ENCODE measurements at regions not wholly inside any gene's neighbourhood (a gene's known extent, or its start where the extent isn't known, plus 50 kb on each side); places are given as distances from the start of the nearest gene placed in this dataset.
"Not testable (repeated sequence)": the region's sequence is repeated elsewhere in the genome, so short reads cannot be mapped to it uniquely, and the experiment has no call there.

DNA sequence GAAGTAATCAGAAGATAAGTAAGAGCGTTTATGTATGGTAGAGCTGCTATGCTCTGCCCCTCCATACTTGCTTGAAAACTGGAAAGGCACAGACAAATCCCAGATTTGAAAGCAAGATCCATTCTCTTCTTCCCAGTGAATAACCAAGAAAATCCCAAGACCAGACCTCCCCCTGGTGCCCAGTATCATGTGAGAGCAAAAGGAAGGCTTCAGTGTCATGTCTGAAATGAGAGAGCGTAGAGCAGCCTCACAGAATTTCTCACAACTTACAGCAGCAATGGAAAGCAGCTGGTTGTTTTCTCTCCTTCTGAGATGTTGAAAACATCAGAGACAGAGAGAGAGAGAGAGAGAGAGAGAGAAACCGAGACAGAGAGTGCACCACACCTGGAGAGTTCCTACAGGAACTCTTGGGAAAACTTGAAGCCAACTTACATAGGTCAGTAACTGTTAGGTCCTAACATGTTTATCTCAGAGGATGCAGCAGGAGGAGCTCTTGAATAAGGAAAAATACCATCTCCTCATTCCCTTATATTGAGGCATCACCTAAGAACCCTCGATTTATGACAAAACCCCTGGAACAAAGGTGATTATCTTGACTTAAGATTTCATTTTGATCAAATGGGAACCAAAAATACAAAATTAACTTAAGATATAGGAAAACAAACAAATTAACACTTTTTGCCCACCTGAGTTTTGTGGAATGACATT is 273.3 kb downstream of the NSUN3 start:
- DNase-seq (ENCODE audit: low spot score) = peak; percentile 22

DNA sequence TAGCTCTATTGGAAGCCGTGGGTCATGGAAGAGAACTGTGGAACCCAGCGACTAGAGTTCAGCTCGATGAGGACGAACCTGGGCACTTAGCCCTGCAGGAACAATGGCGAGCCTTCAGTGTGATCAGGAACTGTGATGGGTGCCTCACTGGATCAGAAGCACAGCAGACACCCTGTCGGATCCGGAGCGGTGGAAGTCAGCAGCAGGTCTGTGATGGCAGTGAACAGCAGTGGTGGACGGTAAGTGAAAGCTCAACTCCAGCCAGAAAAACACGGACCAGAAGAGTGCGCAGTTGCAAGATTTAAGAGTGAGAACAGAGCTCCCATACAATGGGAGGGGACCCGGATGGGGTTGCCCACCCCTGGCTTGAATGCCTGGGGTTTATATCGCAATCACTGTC is 282.2 kb downstream of the NSUN3 start:
- DNase-seq (ENCODE audit: low spot score) = no peak

DNA sequence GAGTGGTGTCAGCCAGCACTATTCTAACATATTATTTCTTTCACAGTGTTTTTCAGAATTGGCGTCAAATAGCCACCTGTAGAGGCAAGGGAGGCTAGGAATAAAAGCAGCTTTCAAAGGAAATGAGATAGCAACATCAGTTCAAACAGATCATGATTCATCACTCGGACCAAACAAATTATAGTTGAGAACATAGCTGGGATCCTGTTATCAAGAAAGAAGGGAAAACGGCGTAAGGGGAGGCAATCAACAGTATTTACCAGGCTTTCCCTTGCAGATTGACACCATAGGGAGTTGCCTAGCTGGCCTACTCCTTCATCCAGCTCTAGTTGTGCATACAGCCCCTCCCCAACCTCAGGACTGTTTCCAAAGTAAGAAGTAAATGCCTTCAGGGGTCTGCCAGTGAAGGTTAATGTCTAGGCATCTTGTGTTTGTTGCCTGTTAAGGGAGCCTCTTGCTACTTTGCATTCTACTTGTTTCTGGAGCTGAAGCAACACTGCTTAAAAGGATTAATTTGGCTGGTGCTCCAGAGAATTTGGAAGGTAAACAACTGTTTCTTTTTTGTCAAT is 286.5 kb downstream of the NSUN3 start:
- DNase-seq (ENCODE audit: low spot score) = no peak

DNA sequence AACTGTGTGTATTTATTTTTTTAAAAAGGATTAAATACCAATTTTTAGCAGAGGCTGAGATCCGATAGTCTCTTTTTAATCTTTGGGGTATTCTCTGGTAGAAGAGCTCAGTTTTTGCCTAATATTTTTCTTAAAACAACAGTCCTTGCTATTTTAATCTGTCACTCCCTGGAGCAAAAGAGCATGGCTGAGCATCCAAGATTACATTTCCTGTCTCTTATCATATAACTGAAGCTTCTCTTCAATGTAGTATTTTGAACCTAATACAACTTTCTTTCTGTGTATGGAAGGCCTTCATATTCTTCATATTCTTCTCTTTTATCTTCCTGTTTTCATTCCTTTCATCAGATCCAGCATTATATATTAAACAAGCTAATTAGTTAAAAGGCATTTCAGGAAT is 293.7 kb downstream of the NSUN3 start:
- DNase-seq (ENCODE audit: low spot score) = no peak

DNA sequence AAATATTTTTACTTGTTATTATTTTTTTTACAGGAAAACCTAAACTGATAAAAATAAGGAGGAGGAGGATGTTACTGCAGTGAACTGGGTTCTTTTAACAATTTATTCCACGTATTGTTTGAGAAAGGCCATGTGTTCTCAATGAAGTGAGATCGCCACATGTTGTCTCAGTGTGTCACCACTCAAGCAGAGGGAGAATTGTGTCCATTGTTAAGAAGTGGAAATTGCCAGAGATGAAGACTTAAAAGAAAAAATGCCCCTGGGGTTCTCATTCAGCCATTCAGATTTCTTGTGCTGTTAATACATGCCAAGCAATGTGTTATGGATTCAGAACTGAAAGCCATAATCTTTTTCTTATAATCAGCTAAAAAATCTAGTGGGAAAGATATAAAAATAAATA is 297.1 kb downstream of the NSUN3 start:
- no peak for DNase-seq (ENCODE audit: low spot score)

DNA sequence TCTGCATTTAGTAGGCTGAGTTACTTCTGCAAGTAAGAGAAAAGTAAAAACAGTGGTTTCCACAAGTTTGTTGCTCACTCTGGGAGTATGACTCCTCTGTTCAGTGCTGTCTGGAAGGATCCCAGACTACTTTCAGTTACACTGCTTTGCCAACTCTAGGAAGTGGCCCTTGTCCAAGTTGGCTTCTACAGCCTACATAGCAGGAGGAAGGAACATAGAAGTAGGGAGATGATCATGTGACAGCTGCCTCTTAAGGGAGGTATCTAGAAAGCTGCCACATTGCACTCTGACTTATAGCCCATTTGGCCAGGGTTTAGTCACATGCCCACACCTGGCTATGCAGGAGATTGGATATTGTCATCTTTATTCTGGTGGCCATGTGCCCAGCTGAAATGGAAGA is 298.1 kb downstream of the NSUN3 start:
- DNase-seq (ENCODE audit: low spot score) = no peak

DNA sequence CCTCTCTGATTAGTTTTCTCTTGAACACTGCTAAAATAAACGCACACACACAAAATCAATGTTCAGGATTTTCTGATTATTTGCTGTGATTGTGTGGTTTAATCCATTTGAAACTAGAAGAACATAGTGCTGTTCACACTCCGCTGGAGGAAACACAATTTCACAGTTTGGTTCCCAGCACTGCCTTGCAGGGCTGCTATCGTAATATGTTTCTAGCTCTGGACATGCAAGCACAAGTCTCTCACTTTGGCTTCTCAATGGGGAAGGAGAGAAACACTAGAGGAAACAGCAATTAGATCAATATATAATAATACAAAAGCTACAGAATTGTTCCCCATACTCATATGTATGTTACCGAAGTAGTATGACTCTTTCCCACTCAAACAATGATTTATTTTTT is 299.5 kb downstream of the NSUN3 start:
- DNase-seq (ENCODE audit: low spot score) = no peak

DNA sequence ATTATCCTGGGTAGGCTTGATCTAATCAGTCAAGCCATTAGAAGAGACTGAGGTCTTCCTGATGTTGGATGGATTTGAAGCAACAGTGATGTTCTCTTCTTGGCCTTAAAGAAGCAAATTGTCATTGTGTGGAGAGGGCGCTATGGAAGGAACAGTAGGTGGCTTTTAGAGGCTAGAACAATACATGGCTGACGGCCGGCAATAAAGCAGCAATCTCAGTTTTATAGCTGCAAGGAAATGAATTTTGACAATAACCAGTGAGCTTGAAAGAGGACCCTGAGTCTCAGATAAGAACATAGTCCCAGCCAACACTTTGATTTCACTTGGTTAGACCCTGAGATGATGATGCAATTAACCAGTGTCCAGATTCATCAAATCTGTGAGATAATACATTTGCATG is 302.1 kb downstream of the NSUN3 start:
- no peak for DNase-seq (ENCODE audit: low spot score)

DNA sequence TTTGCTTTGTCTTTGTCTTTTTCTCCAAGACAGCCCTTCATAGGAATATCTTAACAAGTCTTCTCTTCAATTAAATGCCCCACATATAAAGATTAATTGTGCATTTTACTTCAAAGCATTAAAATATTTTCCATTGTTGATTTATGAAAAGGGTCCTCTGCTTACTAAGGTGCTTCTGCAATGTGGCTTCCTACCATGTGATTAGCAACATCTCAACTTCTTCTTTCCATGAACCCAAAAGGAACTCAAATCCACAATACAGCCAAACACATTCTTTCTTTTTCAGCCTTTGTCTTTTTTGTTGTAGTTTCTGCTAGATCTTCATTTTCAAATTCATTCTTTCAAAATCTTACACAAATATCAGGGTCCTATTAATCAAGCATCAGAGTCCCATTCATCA is 309.2 kb downstream of the NSUN3 start:
- no peak for DNase-seq (ENCODE audit: low spot score)

DNA sequence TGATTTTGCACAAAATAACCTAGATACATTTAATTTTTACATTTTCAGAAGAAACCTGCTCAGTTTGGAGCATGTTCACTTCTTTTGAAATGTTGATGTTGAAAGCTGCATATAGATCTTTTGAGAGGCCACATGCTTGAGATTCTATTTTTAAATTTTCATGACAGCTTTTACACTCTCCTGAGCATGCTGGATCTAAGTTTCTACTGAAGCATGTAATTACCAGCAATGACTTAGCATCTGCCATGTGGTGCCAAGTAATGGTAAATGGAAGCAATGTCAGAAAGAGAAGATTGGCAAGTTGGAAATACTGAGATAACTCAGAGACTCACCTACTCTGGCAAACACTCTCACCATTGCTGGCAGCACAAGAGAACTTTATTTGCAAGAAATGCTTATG is 310.6 kb downstream of the NSUN3 start:
- no peak for DNase-seq (ENCODE audit: low spot score)

DNA sequence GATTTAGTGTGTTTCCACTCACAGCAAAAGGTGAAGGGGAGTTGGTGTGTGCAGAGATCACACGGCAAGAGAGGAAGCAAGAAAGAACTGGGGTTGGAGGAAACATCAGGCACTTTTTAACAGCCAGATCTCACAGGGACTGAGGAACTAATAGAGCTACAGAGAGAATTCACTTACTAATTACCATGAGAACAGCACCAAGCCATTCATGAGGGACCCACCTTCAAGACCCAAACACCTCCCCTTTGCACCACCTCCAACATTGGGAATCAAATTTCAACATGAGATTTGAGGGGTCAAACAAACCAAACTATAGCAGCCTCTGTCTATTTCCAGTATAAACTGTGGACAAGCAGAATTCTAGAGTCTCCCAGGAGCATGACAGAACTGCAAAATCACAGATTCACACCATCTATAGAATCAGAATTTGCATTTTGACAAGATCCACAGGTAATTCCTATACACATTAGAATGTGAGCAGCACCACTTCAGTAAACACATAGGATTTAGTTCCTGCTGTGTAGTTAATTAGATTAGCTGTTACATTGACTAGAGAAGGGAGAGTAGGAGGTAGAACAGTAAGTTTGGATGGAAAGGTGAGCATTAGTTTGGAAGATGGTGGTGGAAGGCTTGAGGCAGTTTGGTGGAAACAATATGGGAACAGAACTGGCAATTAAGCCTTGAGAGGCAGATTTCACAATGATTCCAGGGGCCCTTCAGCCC is 311.7 kb downstream of the NSUN3 start:
- DNase-seq (ENCODE audit: low spot score) = no peak

DNA sequence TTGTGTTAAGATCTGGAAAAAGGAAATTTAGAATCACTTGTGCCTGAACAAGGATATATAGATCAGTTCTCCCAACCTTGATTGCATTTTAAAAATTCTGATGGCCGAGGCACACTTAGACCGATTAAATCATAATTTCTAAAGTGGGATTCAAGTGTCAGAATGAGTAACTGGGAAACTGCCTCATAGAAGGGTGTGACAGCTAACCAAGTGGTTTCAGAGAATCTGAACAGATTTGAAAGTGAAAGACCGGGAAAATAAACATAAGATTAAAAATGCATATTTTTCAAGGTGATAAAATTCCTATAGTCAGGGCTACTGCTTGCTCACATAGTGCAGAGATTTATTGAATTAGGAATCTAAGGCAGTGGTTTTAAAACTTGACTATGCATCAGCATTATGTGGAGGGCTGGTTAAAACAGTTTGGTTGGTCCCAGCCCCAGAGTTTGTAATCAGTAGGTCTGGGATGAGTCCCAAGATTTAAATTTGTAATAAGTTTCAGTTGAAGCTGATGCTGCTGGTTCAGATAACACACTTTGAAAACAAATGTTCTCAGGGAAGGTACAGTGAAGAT is 314.3 kb downstream of the NSUN3 start:
- not testable (repeated sequence) for DNase-seq (ENCODE audit: low spot score)

DNA sequence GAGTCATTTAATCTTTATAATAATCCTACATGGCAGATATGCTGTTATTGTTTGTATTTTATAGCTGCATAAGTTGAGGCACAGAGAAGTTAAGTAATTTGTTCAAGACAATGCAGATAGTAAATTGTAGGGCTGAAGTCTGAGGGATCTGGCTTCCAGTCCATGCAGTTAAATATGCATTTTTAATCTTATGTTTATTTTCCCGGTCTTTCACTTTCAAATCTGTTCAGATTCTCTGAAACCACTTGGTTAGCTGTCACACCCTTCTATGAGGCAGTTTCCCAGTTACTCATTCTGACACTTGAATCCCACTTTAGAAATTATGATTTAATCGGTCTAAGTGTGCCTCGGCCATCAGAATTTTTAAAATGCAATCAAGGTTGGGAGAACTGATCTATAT is 315.0 kb downstream of the NSUN3 start:
- DNase-seq (ENCODE audit: low spot score) = not testable (repeated sequence)

DNA sequence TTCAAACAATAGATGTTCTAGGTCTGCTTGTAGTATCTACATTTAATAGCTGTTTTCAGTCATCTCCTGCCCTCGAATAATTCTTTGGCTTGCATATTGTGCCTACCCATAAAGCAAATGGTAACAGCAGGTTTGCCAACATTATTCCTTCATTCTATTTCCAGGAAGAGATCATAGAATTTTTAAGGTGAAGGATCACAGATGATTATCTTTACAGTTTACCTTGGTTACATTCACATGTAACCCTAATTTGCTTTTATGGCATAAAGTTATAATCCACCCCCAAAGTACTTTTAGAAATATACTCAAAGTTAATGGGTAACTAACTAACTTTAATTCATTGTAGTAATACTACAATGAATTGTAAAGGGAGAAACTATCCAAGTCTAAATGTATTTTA is 315.5 kb downstream of the NSUN3 start:
- no peak for DNase-seq (ENCODE audit: low spot score)

DNA sequence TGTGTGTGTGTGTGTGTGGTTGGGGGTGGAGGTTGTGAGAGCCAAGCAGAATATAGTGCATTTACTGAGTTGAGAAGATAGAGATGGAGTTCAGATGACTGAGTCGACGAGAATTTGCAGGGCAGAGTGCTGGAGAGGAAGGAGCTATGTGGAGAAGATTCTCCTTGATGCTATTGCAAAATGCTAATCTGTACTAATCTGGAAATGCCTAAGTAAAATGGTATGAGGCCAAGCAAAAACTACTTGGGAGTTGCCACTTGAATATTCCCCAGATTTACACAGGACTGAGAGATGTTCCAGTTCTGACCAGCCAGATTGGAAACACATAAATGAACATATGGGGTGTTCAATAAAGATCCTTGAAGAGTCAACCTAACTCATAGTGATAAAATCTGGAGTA is 316.4 kb downstream of the NSUN3 start:
- no peak for DNase-seq (ENCODE audit: low spot score)

DNA sequence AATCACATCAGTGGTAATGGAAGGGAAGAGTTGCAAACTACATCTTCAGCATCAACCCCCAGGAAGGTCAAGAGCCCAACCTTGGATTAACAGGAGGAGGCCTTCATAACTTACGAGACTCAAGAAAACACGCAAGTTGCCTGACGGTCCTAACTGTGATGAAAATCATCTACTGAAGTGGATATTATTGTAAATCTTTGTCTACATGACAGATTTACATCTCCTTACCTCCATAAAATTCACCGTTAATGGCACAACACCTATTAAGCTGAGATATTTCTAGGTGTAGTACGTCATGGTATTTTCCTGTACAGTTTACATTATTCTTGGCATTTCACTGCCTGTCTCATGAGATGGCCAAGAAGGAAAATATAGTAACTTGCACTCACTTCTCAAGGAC is 332.0 kb downstream of the NSUN3 start:
- DNase-seq (ENCODE audit: low spot score) = no peak

DNA sequence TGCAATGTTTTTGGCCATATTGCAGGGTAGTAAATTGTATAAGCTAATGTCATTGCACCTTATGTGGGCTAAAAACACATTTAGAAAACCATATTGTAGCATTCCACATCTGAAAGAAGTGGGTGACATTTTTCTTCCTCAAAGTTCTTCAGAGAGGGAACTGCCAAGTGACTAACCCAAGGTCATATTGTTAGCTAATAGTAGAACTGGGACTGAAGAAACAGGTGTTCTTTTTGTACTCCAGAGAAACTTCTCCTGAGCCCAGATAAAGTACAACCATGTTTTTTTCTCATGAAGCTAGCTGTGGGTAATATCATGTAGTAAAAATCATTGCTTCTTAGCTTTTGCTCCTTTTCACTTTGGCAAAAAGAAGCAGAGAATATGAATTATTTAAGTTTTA is 333.0 kb downstream of the NSUN3 start:
- no peak for DNase-seq (ENCODE audit: low spot score)

DNA sequence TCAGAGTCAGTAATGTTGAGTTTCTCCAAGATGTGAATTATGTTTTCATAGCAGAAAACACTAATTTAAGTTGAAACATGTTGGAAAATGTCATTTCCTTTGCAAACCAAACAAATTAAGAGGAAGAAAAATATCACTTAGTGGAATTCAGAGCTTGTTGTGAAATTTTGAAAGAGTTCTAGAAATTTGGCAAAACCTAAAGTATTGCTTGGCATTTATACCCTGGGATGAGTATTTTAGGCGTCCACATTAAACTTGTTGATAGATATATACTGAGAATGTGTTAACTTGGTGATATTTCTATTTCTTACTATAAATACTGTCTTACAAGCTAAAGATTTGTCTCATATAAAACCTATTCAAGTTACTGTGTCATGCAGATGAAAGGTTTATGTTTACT is 335.2 kb downstream of the NSUN3 start:
- DNase-seq (ENCODE audit: low spot score) = no peak

DNA sequence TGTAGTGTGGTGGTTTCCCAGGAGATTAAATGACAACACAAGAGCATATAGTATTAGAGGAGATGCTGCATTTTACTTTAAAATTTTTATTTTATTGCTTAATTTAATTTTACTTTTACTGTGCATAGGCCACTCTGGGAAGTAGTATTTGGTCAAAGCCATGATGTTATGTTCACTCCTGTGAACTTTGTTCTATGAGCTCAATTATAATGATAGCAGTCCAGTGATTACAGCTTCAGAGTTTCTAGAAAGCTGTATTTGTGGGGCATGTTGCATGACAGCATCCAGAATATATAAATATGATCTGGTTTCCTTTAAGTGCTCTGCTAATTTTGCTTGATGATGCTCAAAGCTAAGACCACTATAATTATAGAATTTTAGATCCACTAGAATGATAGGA is 338.6 kb downstream of the NSUN3 start:
- DNase-seq (ENCODE audit: low spot score) = no peak

DNA sequence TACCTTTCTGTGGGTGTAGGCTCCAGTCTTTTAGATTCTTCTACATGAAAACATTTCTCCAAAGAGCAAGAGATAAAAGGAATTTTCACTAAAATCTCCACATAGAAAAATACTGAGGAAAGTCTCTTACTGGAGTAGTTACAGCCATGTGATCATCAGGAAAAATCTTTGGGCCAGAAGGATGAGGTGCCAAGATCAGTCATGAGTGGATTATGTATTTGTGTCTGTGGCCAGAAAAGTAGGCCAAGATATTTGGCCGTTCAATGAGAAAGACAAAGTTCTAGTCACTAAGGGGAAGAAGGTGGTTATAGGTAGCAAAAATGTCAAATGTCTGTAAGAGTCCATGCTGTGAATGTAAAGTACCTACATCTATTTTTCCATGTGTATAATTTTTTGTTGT is 339.3 kb downstream of the NSUN3 start:
- DNase-seq (ENCODE audit: low spot score) = no peak

DNA sequence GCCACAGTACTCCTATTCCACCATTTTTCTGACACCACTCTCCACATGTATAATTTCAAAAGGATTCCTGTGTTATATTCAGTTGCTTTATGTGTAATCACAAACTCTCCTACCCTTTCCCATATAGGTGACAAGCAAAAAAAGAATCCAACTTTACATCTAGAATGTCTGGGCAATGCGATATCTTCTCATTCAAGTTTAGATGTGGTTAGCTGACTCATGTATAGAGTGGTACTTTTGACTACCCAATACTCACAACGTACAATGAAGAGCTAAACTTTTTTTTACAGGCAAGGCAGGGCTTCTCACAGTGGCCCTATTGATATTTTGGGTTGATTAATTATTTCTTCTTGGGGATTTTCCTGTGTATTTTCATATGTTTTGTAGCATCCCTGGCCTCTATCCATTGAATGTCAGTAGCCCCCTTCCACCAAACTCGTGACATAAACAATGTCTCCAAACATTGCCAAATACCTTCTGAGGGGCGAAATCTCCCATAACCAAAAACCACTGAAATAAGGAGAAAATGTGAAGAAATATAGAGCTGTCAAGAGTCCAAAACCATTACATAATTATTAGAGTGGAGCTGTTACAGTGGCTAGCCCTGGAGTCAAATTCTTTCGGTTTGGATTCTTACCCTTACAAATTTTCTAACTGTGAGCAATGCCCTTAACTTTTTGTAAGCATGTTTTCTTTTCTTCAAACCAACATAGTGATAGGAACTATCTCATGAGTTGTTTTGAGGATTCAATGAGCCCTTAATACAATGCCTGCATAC is 342.6 kb downstream of the NSUN3 start:
- DNase-seq (ENCODE audit: low spot score) = no peak

DNA sequence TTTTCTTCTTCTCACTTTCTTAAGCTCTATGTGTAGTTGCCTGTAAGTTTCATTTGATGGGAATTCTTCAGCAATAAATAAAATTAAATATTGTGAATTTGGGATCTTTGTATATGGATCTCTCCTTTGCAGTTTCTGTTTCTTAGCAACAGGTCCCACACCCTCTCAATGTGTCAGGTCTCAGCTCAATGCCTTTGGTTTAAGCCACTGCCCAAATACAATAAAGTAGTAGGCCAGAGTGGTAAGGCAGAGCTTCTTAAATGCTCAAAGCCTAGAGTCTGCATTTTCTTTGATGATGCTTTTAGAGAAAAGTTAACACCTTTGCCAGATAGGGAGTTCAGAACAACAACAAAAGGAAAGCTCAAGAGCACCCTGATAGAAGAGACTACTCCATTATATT is 343.7 kb downstream of the NSUN3 start:
- DNase-seq (ENCODE audit: low spot score) = no peak

DNA sequence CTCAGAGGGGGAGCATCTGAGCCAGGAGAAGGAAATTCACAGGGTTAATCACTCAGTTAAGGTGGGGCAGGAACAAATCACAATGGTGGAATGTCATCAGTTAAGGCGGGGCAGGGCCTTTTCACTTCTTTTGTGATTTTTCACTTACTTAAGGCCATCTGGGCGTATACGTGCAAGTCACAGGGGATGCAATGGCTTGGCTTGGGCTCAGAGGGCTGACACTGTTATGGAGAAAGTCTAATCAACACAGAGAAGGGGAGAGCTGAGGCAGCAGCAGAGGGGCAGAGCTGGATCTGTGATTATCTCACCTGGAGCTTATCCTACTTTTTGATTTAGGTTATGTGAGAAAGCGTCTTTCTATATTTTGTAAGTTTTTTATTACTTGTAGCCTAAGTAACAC is 350.1 kb downstream of the NSUN3 start:
- not testable (repeated sequence) for DNase-seq (ENCODE audit: low spot score)
